ENCODE measurements at regions not wholly inside any gene's neighbourhood (a gene's known extent, or its start where the extent isn't known, plus 50 kb on each side); places are given as distances from the start of the nearest gene placed in this dataset.

DNA sequence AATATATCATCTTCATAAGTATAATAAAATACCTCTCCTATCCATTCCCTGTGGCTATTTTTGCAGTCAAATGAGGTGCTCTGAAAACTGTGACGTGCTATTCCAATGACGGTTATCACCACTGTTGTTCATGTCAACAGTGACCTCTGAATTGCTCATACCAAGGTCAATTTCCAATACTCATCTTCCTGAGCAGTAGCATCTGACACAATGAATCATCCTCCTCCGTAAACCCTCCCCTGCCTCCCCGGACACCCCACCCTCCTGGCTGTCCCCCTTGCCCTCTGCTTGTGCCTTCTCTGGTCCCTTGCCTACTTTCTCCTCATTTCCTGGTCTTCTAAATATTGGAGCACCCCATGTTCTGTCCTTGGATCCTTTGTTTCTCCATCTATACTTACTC lies 77.7 kb upstream of the SLC22A23 start:
- SMC1A ChIA-PET (ENCODE audit: uncharacterized antibody, unreplicated experiment) = no interaction called here
- Histone ChIP-seq H2AFZ (ENCODE audit: control insufficient read depth, low read depth, low read length) (no peak overlapping the region), H4K20me1 (ENCODE audit: control insufficient read depth, insufficient read depth) (no peaks in the 10 kb centered on the region), H3K79me2 (ENCODE audit: control insufficient read depth, insufficient read depth, low read length) (no peaks in the 10 kb centered on the region), H3K4me3 (no peak overlapping the region), H3K36me3 (ENCODE audit: control insufficient read depth in 2 of 2, insufficient read depth in 2 of 2, low read length in 1 of 2) (no peaks in the 10 kb centered on the region), H3K9ac (ENCODE audit: control insufficient read depth, insufficient read depth, low read length) (no peak overlapping the region), H3K27me3 (replicated peaks in 1 of 2; ENCODE audit: control insufficient read depth in 2 of 2, insufficient read depth in 2 of 2, low read length in 1 of 2) (peaks cover 4 to 9% of the 10 kb centered on the region in 2 experiments; a peak in 3 of 4 replicates), H3K27ac (ENCODE audit: control insufficient read depth, insufficient read depth) (no peak overlapping the region), H3K4me2 (ENCODE audit: control insufficient read depth, insufficient read depth) (no peak overlapping the region), H3K4me1 (ENCODE audit: control insufficient read depth, insufficient read depth, low read length) (no peaks in the 10 kb centered on the region), H3K9me3 (replicated peaks; ENCODE audit: control insufficient read depth, insufficient read depth, low read length) (no peaks in the 10 kb centered on the region)
- TF ChIP-seq SREBF2 (IDR thresholded peaks at IDR 0.05; ENCODE audit: low read length) = no peak
- TF ChIP-seq, protein P1, sequence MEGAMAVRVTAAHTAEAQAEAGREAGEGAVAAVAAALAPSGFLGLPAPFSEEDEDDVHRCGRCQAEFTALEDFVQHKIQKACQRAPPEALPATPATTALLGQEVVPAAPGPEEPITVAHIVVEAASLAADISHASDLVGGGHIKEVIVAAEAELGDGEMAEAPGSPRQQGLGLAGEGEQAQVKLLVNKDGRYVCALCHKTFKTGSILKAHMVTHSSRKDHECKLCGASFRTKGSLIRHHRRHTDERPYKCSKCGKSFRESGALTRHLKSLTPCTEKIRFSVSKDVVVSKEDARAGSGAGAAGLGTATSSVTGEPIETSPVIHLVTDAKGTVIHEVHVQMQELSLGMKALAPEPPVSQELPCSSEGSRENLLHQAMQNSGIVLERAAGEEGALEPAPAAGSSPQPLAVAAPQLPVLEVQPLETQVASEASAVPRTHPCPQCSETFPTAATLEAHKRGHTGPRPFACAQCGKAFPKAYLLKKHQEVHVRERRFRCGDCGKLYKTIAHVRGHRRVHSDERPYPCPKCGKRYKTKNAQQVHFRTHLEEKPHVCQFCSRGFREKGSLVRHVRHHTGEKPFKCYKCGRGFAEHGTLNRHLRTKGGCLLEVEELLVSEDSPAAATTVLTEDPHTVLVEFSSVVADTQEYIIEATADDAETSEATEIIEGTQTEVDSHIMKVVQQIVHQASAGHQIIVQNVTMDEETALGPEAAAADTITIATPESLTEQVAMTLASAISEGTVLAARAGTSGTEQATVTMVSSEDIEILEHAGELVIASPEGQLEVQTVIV (IDR thresholded peaks at IDR 0.05; ENCODE audit: borderline replicate concordance, partially characterized antibody) = no peak
- TF ChIP-seq TCF12 (IDR thresholded peaks at IDR 0.05; ENCODE audit: low read depth, low read length) = no peak
- TF ChIP-seq BMI1 (IDR thresholded peaks at IDR 0.05; ENCODE audit: borderline replicate concordance) = no peak
- TF ChIP-seq JUNB (IDR thresholded peaks at IDR 0.05) = no peak
- TF ChIP-seq RUNX3 (IDR thresholded peaks at IDR 0.05; ENCODE audit: low read length) = no peak
- TF ChIP-seq, protein P2, sequence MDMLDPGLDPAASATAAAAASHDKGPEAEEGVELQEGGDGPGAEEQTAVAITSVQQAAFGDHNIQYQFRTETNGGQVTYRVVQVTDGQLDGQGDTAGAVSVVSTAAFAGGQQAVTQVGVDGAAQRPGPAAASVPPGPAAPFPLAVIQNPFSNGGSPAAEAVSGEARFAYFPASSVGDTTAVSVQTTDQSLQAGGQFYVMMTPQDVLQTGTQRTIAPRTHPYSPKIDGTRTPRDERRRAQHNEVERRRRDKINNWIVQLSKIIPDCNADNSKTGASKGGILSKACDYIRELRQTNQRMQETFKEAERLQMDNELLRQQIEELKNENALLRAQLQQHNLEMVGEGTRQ (IDR thresholded peaks at IDR 0.05; ENCODE audit: borderline replicate concordance, low read depth, low read length) = no peak
- no peak for TF ChIP-seq MYB (IDR thresholded peaks at IDR 0.05; ENCODE audit: borderline replicate concordance, low read depth, low read length)
- TF ChIP-seq NBN (IDR thresholded peaks at IDR 0.05) = no peak
- TF ChIP-seq, protein P3, sequence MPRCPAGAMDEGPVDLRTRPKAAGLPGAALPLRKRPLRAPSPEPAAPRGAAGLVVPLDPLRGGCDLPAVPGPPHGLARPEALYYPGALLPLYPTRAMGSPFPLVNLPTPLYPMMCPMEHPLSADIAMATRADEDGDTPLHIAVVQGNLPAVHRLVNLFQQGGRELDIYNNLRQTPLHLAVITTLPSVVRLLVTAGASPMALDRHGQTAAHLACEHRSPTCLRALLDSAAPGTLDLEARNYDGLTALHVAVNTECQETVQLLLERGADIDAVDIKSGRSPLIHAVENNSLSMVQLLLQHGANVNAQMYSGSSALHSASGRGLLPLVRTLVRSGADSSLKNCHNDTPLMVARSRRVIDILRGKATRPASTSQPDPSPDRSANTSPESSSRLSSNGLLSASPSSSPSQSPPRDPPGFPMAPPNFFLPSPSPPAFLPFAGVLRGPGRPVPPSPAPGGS (IDR thresholded peaks at IDR 0.05; ENCODE audit: borderline replicate concordance, insufficient read depth, low read depth, low read length, poor library complexity, severe bottlenecking) = no peak
- DNase-seq (ENCODE audit: low read depth, low spot score) = no peak
- whole genome bisulfite sequencing (ENCODE audit: insufficient coverage, insufficient replicate concordance, low lambda C conversion rate, missing lambda C conversion rate) = 11% methylated on average over 4 of the region's 4 CpGs
- FAIRE-seq = no peak
- CTCF ChIA-PET = no interaction called here
- intact Hi-C loops (cut with micrococcal nuclease; ENCODE audit: unreplicated experiment) = no loop called here
- in situ Hi-C loops (cut with MboI) = no loop called here
- RAD21 ChIA-PET (ENCODE audit: unreplicated experiment) = no interaction called here
- ATAC-seq = no peak
- POLR2A ChIA-PET = no interaction called here
- BruUV-seq (replicated peaks) = no TSS peak

Data from GM12878 (cell line).